DND-41 (cell line): ENCODE measurements at regions not wholly inside any gene's neighbourhood (a gene's known extent, or its start where the extent isn't known, plus 50 kb on each side); places are given as distances from the start of the nearest gene placed in this dataset.

Experiments
- ATAC-seq: fragments of 200-7000 bp; cut with Tn5 transposase; 3 replicates; pipeline ENCODE4 v1.9.1; 2021; ENCODE audit warnings: low read depth; ENCODE audit not compliant: insufficient read depth
- DNase-seq: peaks from one replicate; pipeline ENCODE4 v3.0.0-alpha.2; 2020
- H2AFZ ChIP-seq: 2 replicates; pipeline ENCODE4 v1.6.0; 2012; ENCODE audit warnings: low read depth, low read length
- H3K27ac ChIP-seq: 2 replicates; pipeline ENCODE4 v1.5.1; 2012; ENCODE audit warnings: low read length, inconsistent platforms
- H3K27me3 ChIP-seq: fragments of 200-600 bp; sonication (generic); 2 replicates; pipeline ENCODE4 v1.6.0; 2012; ENCODE audit warnings: low read length, mild to moderate bottlenecking, inconsistent platforms; ENCODE audit not compliant: insufficient read depth, poor library complexity
- H3K36me3 ChIP-seq: 2 replicates; pipeline ENCODE4 v1.5.1; 2012; ENCODE audit warnings: low read length, inconsistent platforms; ENCODE audit not compliant: insufficient read depth
- H3K4me1 ChIP-seq: 2 replicates; pipeline ENCODE4 v1.5.1; 2012; ENCODE audit warnings: mild to moderate bottlenecking, low read length; ENCODE audit not compliant: insufficient read depth
- H3K4me2 ChIP-seq: 2 replicates; pipeline ENCODE4 v1.6.0; 2012; ENCODE audit warnings: mild to moderate bottlenecking, moderate library complexity, low read length, inconsistent platforms; ENCODE audit not compliant: insufficient read depth
- H3K4me3 ChIP-seq, 2 experiments: fragments of 200-600 bp in 1 of 2; shearing (Covaris generic) in 1 of 2; 2 replicates each; pipeline ENCODE4 v1.5.1; 2012 to 2016; ENCODE audit warnings: inconsistent platforms in 2 of 2, low read length in 2 of 2, mild to moderate bottlenecking in 2 of 2, low read depth in 1 of 2, moderate library complexity in 1 of 2
- H3K79me2 ChIP-seq: 2 replicates; pipeline ENCODE4 v1.6.0; 2012; ENCODE audit warnings: low read length, inconsistent platforms; ENCODE audit not compliant: insufficient read depth
- H3K9ac ChIP-seq: 2 replicates; pipeline ENCODE4 v1.6.0; 2012; ENCODE audit warnings: low read depth, mild to moderate bottlenecking, inconsistent platforms, low read length, moderate library complexity
- H3K9me3 ChIP-seq: 2 replicates; pipeline ENCODE4 v1.5.1; 2012; ENCODE audit warnings: low read length, moderate library complexity, mild to moderate bottlenecking, inconsistent platforms; ENCODE audit not compliant: insufficient read depth, severe bottlenecking
- H4K20me1 ChIP-seq: 2 replicates; pipeline ENCODE4 v1.6.0; 2012; ENCODE audit warnings: low read length; ENCODE audit not compliant: insufficient read depth
- CTCF ChIP-seq: IDR thresholded peaks from 2 replicates; pipeline ENCODE4 v1.5.1; 2012; ENCODE audit warnings: borderline replicate concordance, low read length, moderate library complexity, mild to moderate bottlenecking; ENCODE audit not compliant: poor library complexity, severe bottlenecking; ENCODE audit errors: extremely low read depth
- EZH2 ChIP-seq: IDR thresholded peaks from 3 replicates; pipeline ENCODE4 v1.6.1; 2012; ENCODE audit warnings: borderline replicate concordance, low read depth, mild to moderate bottlenecking, moderate library complexity, low read length, inconsistent platforms; ENCODE audit not compliant: severe bottlenecking

DNA sequence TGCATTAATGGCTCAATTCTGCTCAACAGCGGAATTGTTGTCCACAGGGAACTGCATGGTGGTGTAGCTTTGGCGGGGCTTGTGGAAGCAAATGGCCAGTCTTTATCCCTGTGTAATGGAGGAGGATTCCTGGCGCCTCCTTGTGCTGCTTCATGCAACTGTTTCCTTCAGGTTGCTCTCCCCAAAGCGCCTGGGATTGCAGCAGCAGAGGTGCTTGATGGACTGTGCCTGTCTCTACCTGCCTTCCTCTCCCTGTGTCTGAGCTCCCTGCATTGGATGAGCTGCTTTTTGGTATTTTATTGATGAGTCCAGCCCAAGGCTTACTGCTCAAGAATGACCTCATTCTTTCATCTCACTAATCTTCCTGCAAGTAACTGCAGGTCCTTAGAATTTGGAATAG lies 72.9 kb upstream of the NDN start:
- Histone ChIP-seq H3K9me3 (no peaks in the 10 kb centered on the region), H3K36me3 (no peaks in the 10 kb centered on the region), H3K79me2 (no peaks in the 10 kb centered on the region), H2AFZ (no peak overlapping the region), H3K4me2 (no peak overlapping the region), H3K4me1 (no peaks in the 10 kb centered on the region), H3K27ac (no peak overlapping the region), H3K27me3 (no peaks in the 10 kb centered on the region), H4K20me1 (no peaks in the 10 kb centered on the region), H3K9ac (no peak overlapping the region), H3K4me3 (no peak overlapping the region)
- DNase-seq (no peak), ATAC-seq (no peak)
- no peak for TF ChIP-seq CTCF
- no peak for TF ChIP-seq EZH2

- no peak for TF ChIP-seq CTCF
- TF ChIP-seq EZH2 = no peak
- H3K4me2 ChIP-seq = no peak overlapping the region
- no peak overlapping the region for H3K9ac ChIP-seq
- H3K4me1 ChIP-seq = no peaks in the 10 kb centered on the region
- no peaks in the 10 kb centered on the region for H3K79me2 ChIP-seq
- no peak for ATAC-seq
- no peak overlapping the region for H2AFZ ChIP-seq
- no peak overlapping the region for H3K27ac ChIP-seq
- H3K27me3 ChIP-seq = no peaks in the 10 kb centered on the region
- no peaks in the 10 kb centered on the region for H4K20me1 ChIP-seq
- no peak for DNase-seq
- H3K4me3 ChIP-seq = no peak overlapping the region
- no peaks in the 10 kb centered on the region for H3K36me3 ChIP-seq
- no peaks in the 10 kb centered on the region for H3K9me3 ChIP-seq
Observed at GRCh38 chr15:23761386-23761785, 74.3 kb upstream of the NDN start.

- Histone ChIP-seq H3K79me2 (no peaks in the 10 kb centered on the region), H4K20me1 (no peaks in the 10 kb centered on the region), H3K4me1 (no peaks in the 10 kb centered on the region), H3K4me3 (no peak overlapping the region), H3K27me3 (no peaks in the 10 kb centered on the region), H2AFZ (no peak overlapping the region), H3K36me3 (no peaks in the 10 kb centered on the region), H3K9ac (no peak overlapping the region), H3K9me3 (no peaks in the 10 kb centered on the region), H3K27ac (no peak overlapping the region), H3K4me2 (no peak overlapping the region)
- TF ChIP-seq EZH2 (no peak), CTCF (no peak)
- no peak for DNase-seq
- no peak for ATAC-seq
Observed at GRCh38 chr15:23762026-23762425, 74.9 kb upstream of the NDN start.

- H2AFZ ChIP-seq = no peak overlapping the region
- H3K9me3 ChIP-seq = no peaks in the 10 kb centered on the region
- H3K4me1 ChIP-seq = no peaks in the 10 kb centered on the region
Observed at GRCh38 chr15:23763021-23763420, 75.9 kb upstream of the NDN start.

More at GRCh38 chr15:23763021-23763420, 75.9 kb upstream of the NDN start:
- no peak overlapping the region for H3K4me3 ChIP-seq
- no peak overlapping the region for H3K9ac ChIP-seq
- no peak overlapping the region for H3K27ac ChIP-seq
- ATAC-seq (no peak), DNase-seq (no peak)
- H4K20me1 ChIP-seq = no peaks in the 10 kb centered on the region
- no peaks in the 10 kb centered on the region for H3K79me2 ChIP-seq
- TF ChIP-seq EZH2 (no peak), CTCF (no peak)
- H3K27me3 ChIP-seq = no peaks in the 10 kb centered on the region
- no peak overlapping the region for H3K4me2 ChIP-seq
- H3K36me3 ChIP-seq = no peaks in the 10 kb centered on the region
